A673 (cell line): ENCODE measurements at regions not wholly inside any gene's neighbourhood (a gene's known extent, or its start where the extent isn't known, plus 50 kb on each side); places are given as distances from the start of the nearest gene placed in this dataset.

Experiments used
- EZH2 ChIP-seq: fragments of 200-600 bp; sonication (generic); IDR thresholded peaks from 2 replicates; pipeline ENCODE4 v1.6.1; 2017; ENCODE audit warnings: borderline replicate concordance, low read depth, mild to moderate bottlenecking, mixed read lengths, antibody characterized with exemption, low read length; ENCODE audit not compliant: poor library complexity, severe bottlenecking
- TF ChIP-seq, protein P1 (sequence below): fragments of 300-800, 200-600 bp; sonication (generic); conservative IDR thresholded peaks from 2 replicates; pipeline ENCODE4 v1.5.1; 2017; ENCODE audit warnings: low read depth, mild to moderate bottlenecking, antibody characterized with exemption, low read length, moderate library complexity, mixed read lengths

DNA sequence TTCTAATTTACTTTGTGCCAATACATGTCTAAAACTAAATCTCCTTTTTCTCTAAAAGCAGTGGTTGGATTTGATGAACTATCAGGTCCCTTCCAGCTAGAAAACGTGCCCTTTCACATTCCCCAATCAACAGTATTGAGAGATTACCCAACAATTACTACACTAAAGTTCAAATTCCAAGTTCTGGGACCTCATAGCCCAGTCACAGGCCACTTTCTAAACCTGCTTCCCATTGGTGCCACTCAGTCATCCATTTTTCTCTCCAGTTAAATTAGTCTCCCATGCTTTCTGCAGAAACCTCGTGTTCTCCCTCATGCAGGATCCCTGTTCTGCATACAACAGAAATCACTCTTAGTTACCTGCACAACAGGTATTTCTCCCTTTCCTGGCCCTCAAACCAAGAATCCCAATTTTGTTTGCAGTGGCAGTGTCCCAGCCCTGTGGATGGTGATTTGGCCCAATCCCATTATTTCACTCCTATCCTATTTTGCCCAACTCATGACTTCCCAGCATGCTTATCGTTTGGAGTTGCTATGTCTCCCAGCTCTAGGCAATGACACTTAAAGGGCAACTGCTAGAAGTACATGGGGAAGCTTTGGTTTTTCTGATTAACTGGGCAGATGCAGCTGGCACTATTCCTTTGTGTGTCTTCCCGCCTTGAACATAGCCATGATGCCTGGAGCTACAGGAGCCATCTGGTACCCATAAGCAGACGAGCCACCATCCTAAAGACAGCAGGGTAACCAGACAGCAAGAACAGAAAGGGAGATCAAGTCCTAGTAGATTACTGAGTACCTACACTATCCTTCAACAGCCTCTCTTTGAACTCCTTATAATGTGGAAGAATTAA lies 224.2 kb downstream of the MINAR1 start:
- TF ChIP-seq, protein P1, sequence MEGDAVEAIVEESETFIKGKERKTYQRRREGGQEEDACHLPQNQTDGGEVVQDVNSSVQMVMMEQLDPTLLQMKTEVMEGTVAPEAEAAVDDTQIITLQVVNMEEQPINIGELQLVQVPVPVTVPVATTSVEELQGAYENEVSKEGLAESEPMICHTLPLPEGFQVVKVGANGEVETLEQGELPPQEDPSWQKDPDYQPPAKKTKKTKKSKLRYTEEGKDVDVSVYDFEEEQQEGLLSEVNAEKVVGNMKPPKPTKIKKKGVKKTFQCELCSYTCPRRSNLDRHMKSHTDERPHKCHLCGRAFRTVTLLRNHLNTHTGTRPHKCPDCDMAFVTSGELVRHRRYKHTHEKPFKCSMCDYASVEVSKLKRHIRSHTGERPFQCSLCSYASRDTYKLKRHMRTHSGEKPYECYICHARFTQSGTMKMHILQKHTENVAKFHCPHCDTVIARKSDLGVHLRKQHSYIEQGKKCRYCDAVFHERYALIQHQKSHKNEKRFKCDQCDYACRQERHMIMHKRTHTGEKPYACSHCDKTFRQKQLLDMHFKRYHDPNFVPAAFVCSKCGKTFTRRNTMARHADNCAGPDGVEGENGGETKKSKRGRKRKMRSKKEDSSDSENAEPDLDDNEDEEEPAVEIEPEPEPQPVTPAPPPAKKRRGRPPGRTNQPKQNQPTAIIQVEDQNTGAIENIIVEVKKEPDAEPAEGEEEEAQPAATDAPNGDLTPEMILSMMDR = no peak
- TF ChIP-seq EZH2 = no peak
